Trophoblast cell (in vitro differentiated cells and primary cell): ENCODE measurements at regions not wholly inside any gene's neighbourhood (a gene's known extent, or its start where the extent isn't known, plus 50 kb on each side); places are given as distances from the start of the nearest gene placed in this dataset.
A peak's percentile ranks its signal among the peaks of the same experiment; 100 is the strongest.

Source experiments
- DNase-seq, 2 donors: peaks; one replicate each; pipeline ENCODE4 v3.0.0-alpha.2; 2016
- H2AFZ ChIP-seq: 2 replicates; pipeline ENCODE4 v1.6.1; 2013; ENCODE audit warnings: low read length, moderate library complexity, mild to moderate bottlenecking; ENCODE audit not compliant: insufficient read depth, poor library complexity
- H2AK5ac ChIP-seq: 2 replicates; pipeline ENCODE4 v1.6.1; 2013; ENCODE audit warnings: mild to moderate bottlenecking, low read length
- H2BK120ac ChIP-seq: 2 replicates; pipeline ENCODE4 v1.6.1; 2013; ENCODE audit warnings: low read length, mild to moderate bottlenecking, moderate library complexity; ENCODE audit not compliant: insufficient read depth, poor library complexity
- H2BK12ac ChIP-seq: 2 replicates; pipeline ENCODE4 v1.6.1; 2013; ENCODE audit warnings: mild to moderate bottlenecking, low read length, moderate library complexity
- H2BK5ac ChIP-seq: 2 replicates; pipeline ENCODE4 v1.6.1; 2013; ENCODE audit warnings: low read length, low read depth, moderate library complexity, mild to moderate bottlenecking; ENCODE audit not compliant: poor library complexity
- H3K14ac ChIP-seq: 2 replicates; pipeline ENCODE4 v1.6.1; 2013; ENCODE audit warnings: mild to moderate bottlenecking, low read length
- H3K18ac ChIP-seq: 2 replicates; pipeline ENCODE4 v1.6.1; 2013; ENCODE audit warnings: mild to moderate bottlenecking, low read length
- H3K23ac ChIP-seq: 2 replicates; pipeline ENCODE4 v1.6.1; 2013; ENCODE audit warnings: low read length
- H3K27ac ChIP-seq: 2 replicates; pipeline ENCODE4 v1.5.1; 2013; ENCODE audit warnings: low read depth, mild to moderate bottlenecking, inconsistent platforms, low read length, moderate library complexity
- H3K27me3 ChIP-seq: 2 replicates; pipeline ENCODE4 v1.6.1; 2013; ENCODE audit warnings: inconsistent platforms, mild to moderate bottlenecking, low read length, moderate library complexity; ENCODE audit not compliant: insufficient read depth
- H3K36me3 ChIP-seq, 2 experiments: 1 replicate in 1 of 2; 2 replicates in 1 of 2; pipeline ENCODE4 v1.6.1; 2013; ENCODE audit warnings: low read length in 2 of 2, mild to moderate bottlenecking in 2 of 2, moderate library complexity in 1 of 2; ENCODE audit not compliant: insufficient read depth in 2 of 2, control insufficient read depth in 1 of 2
- H3K4ac ChIP-seq: 2 replicates; pipeline ENCODE4 v1.6.1; 2013; ENCODE audit warnings: low read depth, mild to moderate bottlenecking, low read length, moderate library complexity
- H3K4me1 ChIP-seq, 2 experiments: 1 replicate in 1 of 2; 2 replicates in 1 of 2; pipeline ENCODE4 v1.6.1; 2013; ENCODE audit warnings: low read length in 2 of 2, mild to moderate bottlenecking in 2 of 2, moderate library complexity in 1 of 2; ENCODE audit not compliant: insufficient read depth in 2 of 2, control insufficient read depth in 1 of 2
- H3K4me2 ChIP-seq: 2 replicates; pipeline ENCODE4 v1.6.1; 2013; ENCODE audit warnings: inconsistent platforms, mild to moderate bottlenecking, low read length, moderate library complexity
- H3K4me3 ChIP-seq: 2 replicates; pipeline ENCODE4 v1.5.1; 2013; ENCODE audit warnings: mild to moderate bottlenecking, low read depth, low read length, inconsistent platforms
- H3K79me1 ChIP-seq: one replicate; pipeline ENCODE4 v1.6.1; 2013; ENCODE audit warnings: low read length
- H3K79me2 ChIP-seq: 2 replicates; pipeline ENCODE4 v1.6.1; 2013; ENCODE audit warnings: low read length, mild to moderate bottlenecking; ENCODE audit not compliant: control insufficient read depth, insufficient read depth, poor library complexity
- H3K9ac ChIP-seq: 2 replicates; pipeline ENCODE4 v1.6.1; 2013; ENCODE audit warnings: mild to moderate bottlenecking, low read length
- H3K9me3 ChIP-seq: 2 replicates; pipeline ENCODE4 v1.6.1; 2013; ENCODE audit warnings: low read depth, mild to moderate bottlenecking, control low read depth, inconsistent platforms, low read length; ENCODE audit not compliant: insufficient read depth
- H4K12ac ChIP-seq: 2 replicates; pipeline ENCODE4 v1.6.1; 2013; ENCODE audit warnings: low read depth, mild to moderate bottlenecking, low read length, moderate library complexity
- H4K8ac ChIP-seq: 2 replicates; pipeline ENCODE4 v1.6.1; 2013; ENCODE audit warnings: low read depth, mild to moderate bottlenecking, low read length, moderate library complexity
- H4K91ac ChIP-seq: one replicate; pipeline ENCODE4 v1.6.1; 2013; ENCODE audit warnings: low read depth, mild to moderate bottlenecking, low read length, moderate library complexity
- WGBS: extraction: QIAGEN DNeasy Blood & Tissue Kit; methylation state at CpG from one replicate; pipeline ENCODE4 v1.1.7; 2013; ENCODE audit warnings: missing lambda C conversion rate; ENCODE audit not compliant: insufficient read length, insufficient coverage; ENCODE audit errors: extremely low coverage; 5-methylcytosine and 5-hydroxymethylcytosine counted together

DNA sequence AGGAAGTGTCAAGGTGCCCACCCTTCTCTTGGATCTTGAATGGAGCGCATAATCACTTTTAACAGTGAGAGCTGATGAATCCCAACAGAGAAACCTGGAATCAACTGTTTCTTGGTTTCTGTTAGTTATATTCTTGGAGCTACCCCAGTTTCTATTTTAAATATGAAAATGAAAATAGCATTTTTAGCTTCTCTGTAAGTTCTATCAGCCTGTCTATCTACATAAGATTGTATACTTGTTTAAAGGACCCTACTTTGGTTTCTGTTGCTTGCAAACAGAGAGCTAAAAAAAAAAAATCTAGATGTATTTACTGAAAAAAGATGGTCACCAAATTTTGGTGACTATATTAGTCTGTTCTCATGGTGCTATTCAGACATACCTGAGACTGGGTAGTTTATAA, 670.0 kb downstream of the NCAM2 start:
- H4K8ac ChIP-seq = no peak overlapping the region
- no peak overlapping the region for H2AK5ac ChIP-seq
- H2BK12ac ChIP-seq = no peak overlapping the region
- H3K4me2 ChIP-seq = no peak overlapping the region
- no peak overlapping the region for H2BK5ac ChIP-seq
- no peak overlapping the region for H3K14ac ChIP-seq
- no CpG with 5 or more reads among the region's 1 CpG for WGBS
- H4K91ac ChIP-seq = no peak overlapping the region
- H3K79me2 ChIP-seq = no peaks in the 10 kb centered on the region
- H3K4ac ChIP-seq = no peak overlapping the region
- no peak overlapping the region for H3K27ac ChIP-seq
- H3K9ac ChIP-seq = no peak overlapping the region
- H3K4me3 ChIP-seq = no peak overlapping the region
- no peak overlapping the region for H2AFZ ChIP-seq
- H3K9me3 ChIP-seq = no peaks in the 10 kb centered on the region
- H3K18ac ChIP-seq = no peak overlapping the region
- no peaks in the 10 kb centered on the region for H3K79me1 ChIP-seq
- H3K27me3 ChIP-seq = no peaks in the 10 kb centered on the region
- no peaks in the 10 kb centered on the region for H3K4me1 ChIP-seq
- no peaks in the 10 kb centered on the region for H3K36me3 ChIP-seq
- no peak overlapping the region for H4K12ac ChIP-seq
- no peak overlapping the region for H3K23ac ChIP-seq
- H2BK120ac ChIP-seq = no peak overlapping the region
- DNase-seq = no peak

DNA sequence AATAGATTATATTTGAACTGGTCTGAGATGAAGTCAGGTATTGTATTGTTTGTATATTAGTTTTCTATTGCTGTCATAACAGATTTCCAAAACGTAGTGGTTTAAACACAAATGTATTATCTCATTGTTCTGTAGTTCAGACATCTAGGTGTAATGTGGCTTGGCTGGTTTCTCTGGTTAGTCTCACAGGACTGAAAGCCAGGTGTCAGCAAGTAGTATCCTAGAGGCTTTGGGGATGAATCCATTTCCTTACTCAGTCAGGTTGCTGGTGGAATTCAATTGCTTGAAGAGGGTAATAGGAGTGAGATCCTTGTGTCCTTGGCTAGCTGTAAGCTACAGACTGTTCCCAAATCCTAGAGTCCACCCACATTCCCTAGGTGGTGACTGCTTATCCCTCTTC, 675.8 kb downstream of the NCAM2 start:
- peaks cover 3% of the 10 kb centered on the region in 2 experiments for H3K4me1 ChIP-seq
- no peak overlapping the region for H2BK120ac ChIP-seq
- no CpG with 5 or more reads among the region's 1 CpG for WGBS
- no peaks in the 10 kb centered on the region for H3K79me1 ChIP-seq
- H2BK5ac ChIP-seq = no peak overlapping the region
- H4K91ac ChIP-seq = no peak overlapping the region
- no peak overlapping the region for H3K27ac ChIP-seq
- no peak overlapping the region for H2AK5ac ChIP-seq
- H3K14ac ChIP-seq = no peak overlapping the region
- no peak overlapping the region for H3K23ac ChIP-seq
- DNase-seq = peak; percentile 74 to 75
- no peak overlapping the region for H2AFZ ChIP-seq
- H3K36me3 ChIP-seq = no peaks in the 10 kb centered on the region
- H3K4me3 ChIP-seq = no peak overlapping the region
- no peak overlapping the region for H3K4me2 ChIP-seq
- no peak overlapping the region for H3K4ac ChIP-seq
- no peak overlapping the region for H3K18ac ChIP-seq
- H3K79me2 ChIP-seq = no peaks in the 10 kb centered on the region
- H3K9me3 ChIP-seq = no peaks in the 10 kb centered on the region
- no peak overlapping the region for H2BK12ac ChIP-seq
- no peak overlapping the region for H4K12ac ChIP-seq
- H4K8ac ChIP-seq = no peak overlapping the region
- H3K9ac ChIP-seq = no peak overlapping the region
- no peaks in the 10 kb centered on the region for H3K27me3 ChIP-seq

DNA sequence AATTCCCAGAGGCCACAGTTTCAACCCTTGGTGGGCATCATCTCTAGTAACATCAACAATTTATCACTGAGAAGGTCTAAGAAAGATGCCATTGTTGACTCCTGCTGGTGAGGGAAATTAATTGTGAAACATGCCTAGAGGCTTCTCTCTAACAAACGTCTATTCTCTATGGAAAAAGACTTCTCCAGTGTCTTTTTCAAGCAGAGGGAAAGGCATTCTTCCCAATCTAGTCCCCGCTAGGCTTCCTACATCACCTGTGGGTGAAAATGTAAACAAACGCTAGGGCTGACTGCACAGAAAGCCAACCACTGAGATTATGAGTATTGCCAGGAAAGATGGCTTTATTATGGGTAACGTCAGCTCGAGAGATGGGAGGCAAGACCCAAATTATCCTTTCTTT, 677.4 kb downstream of the NCAM2 start:
- no CpG with 5 or more reads among the region's 5 CpGs for WGBS
- no peaks in the 10 kb centered on the region for H3K9me3 ChIP-seq
- no peak overlapping the region for H4K8ac ChIP-seq

DNA sequence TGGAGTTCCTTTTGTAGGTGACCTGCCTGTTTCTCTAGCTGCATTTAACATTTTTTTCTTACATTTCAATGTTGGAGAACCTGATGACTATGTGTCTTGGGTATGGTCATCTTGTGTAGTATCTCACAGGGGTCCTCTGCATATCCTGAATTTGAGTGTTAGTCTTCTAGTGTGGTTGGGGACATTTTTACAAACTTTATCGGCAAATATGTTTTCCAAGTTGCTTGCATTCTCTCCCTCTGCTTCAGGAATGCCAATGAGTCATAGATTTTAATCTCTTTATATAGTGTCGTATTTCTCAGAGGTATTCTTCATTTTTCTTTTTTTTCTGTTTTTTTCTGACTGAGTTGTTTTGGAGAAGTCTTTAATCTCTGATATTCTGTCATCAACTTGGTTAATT, 684.0 kb downstream of the NCAM2 start:
- Histone ChIP-seq H2BK5ac (no peak overlapping the region), H3K18ac (no peak overlapping the region), H3K79me2 (no peaks in the 10 kb centered on the region), H3K9ac (no peak overlapping the region), H2BK120ac (no peak overlapping the region), H4K91ac (no peak overlapping the region), H3K4me2 (no peak overlapping the region), H3K4me1 (no peaks in the 10 kb centered on the region), H2AFZ (no peak overlapping the region), H2AK5ac (no peak overlapping the region), H3K14ac (no peak overlapping the region), H3K36me3 (no peaks in the 10 kb centered on the region), H3K27ac (no peak overlapping the region), H2BK12ac (no peak overlapping the region), H3K4ac (no peak overlapping the region), H3K79me1 (no peaks in the 10 kb centered on the region), H4K12ac (no peak overlapping the region), H3K4me3 (no peak overlapping the region), H3K9me3 (no peaks in the 10 kb centered on the region), H4K8ac (no peak overlapping the region), H3K27me3 (no peaks in the 10 kb centered on the region), H3K23ac (no peak overlapping the region)
- no CpG with 5 or more reads among the region's 2 CpGs for WGBS
- DNase-seq = peak in 1 of 2 donors; percentile 55

More for the DNA sequence above, 677.4 kb downstream of the NCAM2 start:
- Histone ChIP-seq H2BK12ac (no peak overlapping the region), H4K12ac (no peak overlapping the region), H3K4ac (no peak overlapping the region), H3K4me2 (no peak overlapping the region), H2AFZ (no peak overlapping the region), H3K4me1 (peaks cover 3% of the 10 kb centered on the region in 2 experiments), H3K18ac (no peak overlapping the region), H3K79me2 (no peaks in the 10 kb centered on the region), H2BK120ac (no peak overlapping the region), H3K27ac (no peak overlapping the region), H3K9ac (no peak overlapping the region), H3K4me3 (no peak overlapping the region), H2BK5ac (no peak overlapping the region), H3K36me3 (no peaks in the 10 kb centered on the region), H4K91ac (no peak overlapping the region), H3K79me1 (no peaks in the 10 kb centered on the region), H3K14ac (no peak overlapping the region), H3K27me3 (no peaks in the 10 kb centered on the region), H3K23ac (no peak overlapping the region), H2AK5ac (no peak overlapping the region)
- DNase-seq = peak in 1 of 2 donors; percentile 3
